GM19395 (cell line): ENCODE measurements at regions not wholly inside any gene's neighbourhood (a gene's known extent, or its start where the extent isn't known, plus 50 kb on each side); places are given as distances from the start of the nearest gene placed in this dataset.

Experiments used
- ATAC-seq: cut with Tn5 transposase; IDR thresholded peaks from one replicate; pipeline ENCODE4 v1.9.1; 2021; ENCODE audit warnings: mild to moderate bottlenecking, moderate library complexity; ENCODE audit not compliant: unreplicated experiment

DNA sequence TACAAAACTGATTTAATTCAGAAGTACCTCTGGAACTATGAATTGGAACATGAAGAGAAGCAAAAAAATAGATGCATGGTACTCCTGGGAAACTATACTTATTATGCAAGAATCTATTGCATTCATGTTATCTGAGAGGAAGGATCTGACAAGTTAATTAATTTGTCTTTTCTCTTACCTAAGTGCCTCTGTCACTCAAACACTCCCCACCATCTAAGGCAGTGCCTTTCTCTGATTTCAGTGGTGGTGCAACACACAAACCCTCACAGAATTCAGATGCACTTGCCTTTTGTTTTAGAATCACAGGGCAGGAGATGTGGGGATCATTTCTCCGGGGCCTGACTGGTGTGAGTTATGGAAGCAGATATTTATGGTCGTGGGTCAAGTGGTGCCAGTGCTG is 52.5 kb upstream of the C9orf72 start:
- no peak for ATAC-seq

- ATAC-seq: no peak
These were observed 53.2 kb upstream of the C9orf72 start for GRCh38 chr9:27626244-27627187.

- no peak for ATAC-seq
These were observed 53.9 kb upstream of the C9orf72 start for GRCh38 chr9:27627188-27627564.

GRCh38 chr9:27628311-27628710 is 55.0 kb upstream of the C9orf72 start:
- no peak for ATAC-seq

DNA sequence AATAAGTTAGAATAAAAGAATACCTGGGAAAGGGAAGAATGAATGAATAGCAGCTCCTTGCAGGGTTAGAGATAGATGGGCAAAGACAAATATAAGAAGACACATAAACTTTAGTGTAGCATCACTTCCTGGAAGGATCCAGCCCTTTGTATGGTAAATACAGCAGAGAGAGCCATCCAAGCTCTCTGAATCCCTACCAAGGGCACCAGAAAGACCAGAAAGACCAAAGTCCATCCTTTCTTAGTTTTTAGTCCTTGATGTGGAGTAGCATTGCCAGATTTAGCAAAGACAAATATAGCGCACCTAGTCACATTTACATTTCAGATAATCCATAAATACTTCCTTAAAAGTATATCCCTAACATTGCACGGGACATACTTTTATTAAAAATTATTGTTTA is 56.1 kb upstream of the C9orf72 start:
- ATAC-seq: no peak

- ATAC-seq: no peak
These were observed 59.0 kb upstream of the C9orf72 start for GRCh38 chr9:27632254-27632653.

GRCh38 chr9:27633764-27634163 is 60.5 kb upstream of the C9orf72 start:
- no peak for ATAC-seq

- peak; percentile 66 for ATAC-seq
These were observed 61.6 kb upstream of the C9orf72 start for GRCh38 chr9:27634879-27635278.

DNA sequence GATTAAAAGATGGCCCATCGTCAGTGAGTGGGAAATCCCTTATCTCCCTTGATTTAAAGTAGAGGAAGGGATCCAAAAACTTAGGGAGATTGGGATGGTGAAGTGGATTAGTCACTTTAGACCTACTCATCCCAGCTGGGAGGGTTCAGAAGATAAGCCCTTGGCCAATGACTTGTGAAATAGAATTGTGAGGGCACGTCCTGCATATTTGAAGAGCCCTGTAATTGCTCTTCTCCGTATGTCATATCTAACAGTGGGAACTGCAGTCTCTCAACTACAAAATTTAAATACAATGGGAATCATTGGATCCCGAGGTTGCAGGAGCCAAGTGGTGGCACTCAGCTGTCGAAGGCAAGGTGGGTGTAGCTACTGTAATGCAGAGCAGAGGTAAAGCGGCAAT is 65.4 kb upstream of the C9orf72 start:
- no peak for ATAC-seq

- ATAC-seq: no peak
These were observed 72.0 kb upstream of the C9orf72 start for GRCh38 chr9:27645161-27645840.

GRCh38 chr9:27653246-27653645 is 80.0 kb upstream of the C9orf72 start:
- no peak for ATAC-seq

DNA sequence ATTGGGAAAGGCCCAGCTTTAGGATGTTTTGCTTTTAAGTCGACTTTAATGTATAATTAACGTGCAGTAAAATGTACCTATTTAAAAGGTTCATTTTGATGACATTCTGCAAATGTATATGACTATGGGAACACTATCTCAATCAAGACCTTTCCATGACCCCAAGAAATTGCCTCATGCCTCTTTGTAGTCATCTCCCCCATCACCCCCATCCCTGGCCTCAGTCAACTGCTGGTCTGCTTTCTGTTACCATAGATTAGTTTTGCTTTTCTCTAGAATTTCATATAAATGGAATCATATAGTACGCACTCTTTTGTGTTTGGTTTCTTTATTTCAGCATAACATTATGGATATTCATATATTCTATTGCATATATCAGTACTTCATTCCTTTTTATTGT is 80.7 kb upstream of the C9orf72 start:
- ATAC-seq: no peak

DNA sequence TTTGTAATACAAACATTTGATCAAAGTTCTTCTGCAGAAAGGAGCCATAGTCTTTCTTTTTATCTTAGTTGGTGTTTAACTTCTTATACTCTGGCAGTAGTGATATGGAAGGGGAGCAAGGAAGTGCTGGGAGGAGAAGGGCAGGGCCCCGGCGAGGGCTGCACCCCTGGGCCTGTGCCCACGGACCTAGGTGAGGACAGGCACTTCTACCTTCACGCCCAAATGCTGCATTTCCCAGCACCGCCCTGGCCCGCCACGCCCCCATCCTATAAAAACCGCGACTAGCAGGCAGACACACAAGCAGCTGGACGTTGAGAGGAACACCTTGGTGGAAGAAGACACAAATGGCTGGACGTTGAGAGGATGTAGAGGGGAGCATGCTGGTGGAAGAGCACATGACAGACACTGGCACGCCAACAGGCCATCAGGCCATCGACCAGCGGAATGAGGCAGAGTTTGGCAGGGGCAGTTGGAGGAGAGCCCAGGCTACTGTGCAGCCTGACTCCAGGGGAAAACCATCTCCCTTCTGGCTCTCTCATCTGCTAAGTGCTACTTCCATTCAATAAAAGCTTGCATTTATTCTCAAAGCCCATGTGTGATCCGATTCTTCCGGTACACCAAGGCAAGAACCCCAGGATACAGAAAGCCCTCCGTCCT is 81.5 kb upstream of the C9orf72 start:
- no peak for ATAC-seq

GRCh38 chr9:27655441-27655840 is 82.2 kb upstream of the C9orf72 start:
- no peak for ATAC-seq

GRCh38 chr9:27659001-27659400 is 85.7 kb upstream of the C9orf72 start:
- ATAC-seq: no peak

DNA sequence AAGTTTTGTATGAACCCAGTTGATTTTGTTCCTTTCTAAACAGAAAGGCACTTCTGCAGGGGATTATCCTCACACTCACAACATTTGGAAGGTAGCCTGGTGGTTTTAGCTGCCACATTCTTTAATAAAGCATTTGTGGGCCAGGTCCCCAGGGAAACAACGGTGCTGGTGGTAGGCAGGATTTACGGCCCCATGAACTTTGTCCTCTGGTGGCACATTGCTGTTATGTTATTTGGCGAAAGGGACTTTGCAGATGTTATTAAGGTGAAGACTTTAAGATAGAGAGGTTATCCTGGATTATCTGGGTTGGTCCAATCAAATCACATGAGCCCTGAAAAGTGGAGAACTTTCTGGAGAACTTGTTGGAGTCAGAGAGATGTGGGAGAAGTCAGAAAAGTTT is 86.3 kb upstream of the C9orf72 start:
- ATAC-seq: no peak

- ATAC-seq: no peak
These were observed 86.9 kb upstream of the C9orf72 start for GRCh38 chr9:27660148-27660547.

DNA sequence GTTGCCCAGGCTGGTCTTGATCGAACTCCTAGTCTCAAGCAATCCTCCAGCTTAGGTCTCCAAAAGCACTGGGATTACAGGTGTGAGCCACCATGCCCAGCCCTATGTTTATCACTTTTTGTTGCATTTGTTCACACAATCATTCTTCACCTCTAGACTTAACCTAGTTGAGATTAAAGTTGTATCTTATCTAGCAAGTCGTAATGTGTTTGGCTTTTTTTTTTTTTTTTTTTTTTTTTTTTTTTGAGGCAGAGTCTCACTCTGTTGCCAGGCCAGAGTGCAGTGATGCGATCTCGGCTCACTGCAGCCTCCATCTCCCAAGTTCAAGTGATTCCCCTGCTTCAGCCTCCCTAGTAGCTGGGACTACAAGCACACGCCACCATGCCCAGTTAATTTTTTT is 90.2 kb upstream of the C9orf72 start:
- no peak for ATAC-seq

- no peak for ATAC-seq
These were observed 91.0 kb upstream of the C9orf72 start for GRCh38 chr9:27664121-27664779.

DNA sequence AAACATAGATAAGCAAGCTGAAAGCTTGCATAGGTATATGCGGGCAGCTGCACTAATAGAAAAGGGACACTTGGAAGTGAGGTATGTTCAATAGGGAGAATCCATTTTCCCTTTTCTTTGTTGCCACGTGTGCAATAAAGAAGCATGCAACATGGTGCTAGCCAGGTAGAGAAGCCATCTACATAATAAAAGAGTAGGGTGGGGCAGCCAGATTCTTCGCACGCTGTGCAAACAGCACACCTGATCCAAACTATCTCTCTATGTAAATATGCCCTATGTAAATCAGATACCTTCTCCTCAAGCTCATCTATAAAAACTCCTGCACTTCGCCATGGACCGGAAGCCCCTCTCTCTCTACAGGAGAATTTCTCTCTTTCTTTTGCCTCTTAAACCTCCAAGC is 91.9 kb upstream of the C9orf72 start:
- ATAC-seq: no peak

GRCh38 chr9:27668280-27668679 is 95.0 kb upstream of the C9orf72 start:
- ATAC-seq: no peak
